ENCODE measurements at regions not wholly inside any gene's neighbourhood (a gene's known extent, or its start where the extent isn't known, plus 50 kb on each side); places are given as distances from the start of the nearest gene placed in this dataset.
"Not testable (repeated sequence)": the region's sequence is repeated elsewhere in the genome, so short reads cannot be mapped to it uniquely, and the experiment has no call there.

GRCh38 chr7:36065563-36066342 lies 87.3 kb upstream of the EEPD1 start:
- H3K27me3 ChIP-seq (ENCODE audit: control insufficient read depth in 2 of 2, insufficient read depth in 2 of 2, low read length in 2 of 2): peaks cover 4 to 15% of the 10 kb centered on the region in 2 experiments
- BruUV-seq (replicated peaks); H3K4me2 ChIP-seq (ENCODE audit: insufficient read depth, low read length); H3K4me3 ChIP-seq (replicated peaks in 1 of 3; ENCODE audit: insufficient read depth in 1 of 3, low read depth in 1 of 3, low read length in 3 of 3); H3K4me1 ChIP-seq (ENCODE audit: control insufficient read depth, extremely low read depth, insufficient read depth, low read length); dilution Hi-C loops (cut with MboI; ENCODE audit: extremely low pct_ligation_motif_present, low sequenced_read_pairs); H2AFZ ChIP-seq (ENCODE audit: low read depth, low read length); H3K9me1 ChIP-seq (replicated peaks; ENCODE audit: control insufficient read depth, extremely low read depth, insufficient read depth, low read length); H3K79me2 ChIP-seq (ENCODE audit: control insufficient read depth, insufficient read depth, low read length); H3K36me3 ChIP-seq (ENCODE audit: control insufficient read depth in 2 of 2, extremely low read depth in 1 of 2, insufficient read depth in 2 of 2, low read length in 2 of 2); intact Hi-C loops (cut with micrococcal nuclease); DNase-seq (ENCODE audit: low read depth, low spot score); H4K20me1 ChIP-seq (replicated peaks; ENCODE audit: control insufficient read depth, extremely low read depth, insufficient read depth, low read length); H3K9ac ChIP-seq (replicated peaks; ENCODE audit: extremely low read depth, insufficient read depth, low read length); POLR2A ChIA-PET; H3K27ac ChIP-seq (ENCODE audit: insufficient read depth, low read depth, low read length); H3K9me3 ChIP-seq (replicated peaks; ENCODE audit: control insufficient read depth, insufficient read depth, low read length); FAIRE-seq: not testable (repeated sequence)
- CTCF ChIA-PET: interaction anchor here (1.8 kb wide), 1 partner anchor 46 kb away, joined by 4 read pairs; no protein-coding TSS in a partner anchor

DNA sequence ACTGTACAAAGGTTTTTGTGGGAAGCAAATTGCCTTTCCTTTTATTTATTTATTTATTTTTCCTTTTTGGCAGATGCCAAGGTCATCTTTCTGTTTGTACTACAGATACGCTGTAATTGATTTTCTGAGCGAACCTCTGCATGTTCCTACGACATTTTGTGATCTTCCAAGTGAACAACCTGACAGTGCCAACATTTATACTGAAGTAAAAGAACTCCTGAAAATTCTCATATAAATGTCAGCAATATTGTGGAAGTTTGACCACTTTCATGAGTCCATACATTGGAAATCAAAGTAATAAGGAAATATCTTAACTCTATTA lies 86.8 kb upstream of the EEPD1 start:
- Histone ChIP-seq H3K9me1 (replicated peaks; ENCODE audit: control insufficient read depth, extremely low read depth, insufficient read depth, low read length) (no peaks in the 10 kb centered on the region), H2AFZ (ENCODE audit: low read depth, low read length) (no peak overlapping the region), H3K9me3 (replicated peaks; ENCODE audit: control insufficient read depth, insufficient read depth, low read length) (no peaks in the 10 kb centered on the region), H3K36me3 (ENCODE audit: control insufficient read depth in 2 of 2, extremely low read depth in 1 of 2, insufficient read depth in 2 of 2, low read length in 2 of 2) (no peaks in the 10 kb centered on the region), H3K9ac (replicated peaks; ENCODE audit: extremely low read depth, insufficient read depth, low read length) (no peak overlapping the region), H3K4me3 (replicated peaks in 1 of 3; ENCODE audit: insufficient read depth in 1 of 3, low read depth in 1 of 3, low read length in 3 of 3) (no peak overlapping the region), H3K79me2 (ENCODE audit: control insufficient read depth, insufficient read depth, low read length) (no peaks in the 10 kb centered on the region), H4K20me1 (replicated peaks; ENCODE audit: control insufficient read depth, extremely low read depth, insufficient read depth, low read length) (no peaks in the 10 kb centered on the region), H3K4me2 (ENCODE audit: insufficient read depth, low read length) (no peak overlapping the region), H3K27ac (ENCODE audit: insufficient read depth, low read depth, low read length) (no peak overlapping the region), H3K27me3 (ENCODE audit: control insufficient read depth in 2 of 2, insufficient read depth in 2 of 2, low read length in 2 of 2) (peaks cover 4 to 15% of the 10 kb centered on the region in 2 experiments), H3K4me1 (ENCODE audit: control insufficient read depth, extremely low read depth, insufficient read depth, low read length) (no peaks in the 10 kb centered on the region)
- FAIRE-seq (no peak), DNase-seq (ENCODE audit: low read depth, low spot score) (no peak)
- BruUV-seq (replicated peaks): no TSS peak
- TF ChIP-seq GATA2 (IDR thresholded peaks at IDR 0.05; ENCODE audit: insufficient read depth, insufficient read length, low read depth, low read length) (no peak), EZH2 (IDR thresholded peaks at IDR 0.05; ENCODE audit: borderline replicate concordance, low read depth, low read length, severe bottlenecking) (no peak), JUN (IDR thresholded peaks at IDR 0.05; ENCODE audit: borderline replicate concordance, insufficient read depth, insufficient read length, low read depth) (no peak), POLR2AphosphoS5 (IDR thresholded peaks at IDR 0.05; ENCODE audit: insufficient read depth, low read depth, low read length) (no peak)
- ChIA-PET CTCF (interaction anchor here (1.8 kb wide), 1 partner anchor 46 kb away, joined by 4 read pairs; no protein-coding TSS in a partner anchor), POLR2A (no interaction called here)
- intact Hi-C loops (cut with micrococcal nuclease) (no loop called here), dilution Hi-C loops (cut with MboI; ENCODE audit: extremely low pct_ligation_motif_present, low sequenced_read_pairs) (no loop called here)

Measured in endothelial cell of umbilical vein (primary cell).